OCI-LY3 (cell line): ENCODE measurements at regions not wholly inside any gene's neighbourhood (a gene's known extent, or its start where the extent isn't known, plus 50 kb on each side); places are given as distances from the start of the nearest gene placed in this dataset.

ENCODE experiments used
- EZH2phosphoT487 ChIP-seq: fragments of 200-600 bp; shearing (Covaris generic); IDR thresholded peaks from 2 replicates; pipeline ENCODE4 v1.6.1; 2018; ENCODE audit warnings: antibody characterized with exemption, mixed run types, low read depth
- TF ChIP-seq, protein P1 (sequence below): fragments of 200-600, 300-600 bp; sonication (generic); IDR thresholded peaks from 2 replicates; pipeline ENCODE4 v1.5.1; 2014; ENCODE audit warnings: antibody characterized with exemption, low read length, low read depth

GRCh38 chr14:89040080-89040459, 215.6 kb downstream of the TTC8 start:
- TF ChIP-seq, protein P1, sequence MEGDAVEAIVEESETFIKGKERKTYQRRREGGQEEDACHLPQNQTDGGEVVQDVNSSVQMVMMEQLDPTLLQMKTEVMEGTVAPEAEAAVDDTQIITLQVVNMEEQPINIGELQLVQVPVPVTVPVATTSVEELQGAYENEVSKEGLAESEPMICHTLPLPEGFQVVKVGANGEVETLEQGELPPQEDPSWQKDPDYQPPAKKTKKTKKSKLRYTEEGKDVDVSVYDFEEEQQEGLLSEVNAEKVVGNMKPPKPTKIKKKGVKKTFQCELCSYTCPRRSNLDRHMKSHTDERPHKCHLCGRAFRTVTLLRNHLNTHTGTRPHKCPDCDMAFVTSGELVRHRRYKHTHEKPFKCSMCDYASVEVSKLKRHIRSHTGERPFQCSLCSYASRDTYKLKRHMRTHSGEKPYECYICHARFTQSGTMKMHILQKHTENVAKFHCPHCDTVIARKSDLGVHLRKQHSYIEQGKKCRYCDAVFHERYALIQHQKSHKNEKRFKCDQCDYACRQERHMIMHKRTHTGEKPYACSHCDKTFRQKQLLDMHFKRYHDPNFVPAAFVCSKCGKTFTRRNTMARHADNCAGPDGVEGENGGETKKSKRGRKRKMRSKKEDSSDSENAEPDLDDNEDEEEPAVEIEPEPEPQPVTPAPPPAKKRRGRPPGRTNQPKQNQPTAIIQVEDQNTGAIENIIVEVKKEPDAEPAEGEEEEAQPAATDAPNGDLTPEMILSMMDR: no peak
- no peak for TF ChIP-seq EZH2phosphoT487
